Neural cell (in vitro differentiated cells): ENCODE measurements at regions not wholly inside any gene's neighbourhood (a gene's known extent, or its start where the extent isn't known, plus 50 kb on each side); places are given as distances from the start of the nearest gene placed in this dataset.

ENCODE experiments used
- POLR2AphosphoS5 ChIP-seq: IDR thresholded peaks from 2 replicates; pipeline ENCODE4 v1.6.1; 2012
- RAD21 ChIP-seq: fragments of 450-650 bp; conservative IDR thresholded peaks from 2 replicates; pipeline ENCODE4 v1.6.1; 2014; ENCODE audit warnings: antibody characterized with exemption, mild to moderate bottlenecking, moderate library complexity
- TF ChIP-seq, protein P1 (sequence below): fragments of 450-650 bp; IDR thresholded peaks from 2 replicates; pipeline ENCODE4 v1.5.1; 2014; ENCODE audit warnings: antibody characterized with exemption, mild to moderate bottlenecking, moderate library complexity; ENCODE audit not compliant: poor library complexity, severe bottlenecking

GRCh38 chr10:22156750-22157149 lies 61.1 kb downstream of the EBLN1 start:
- TF ChIP-seq, protein P1, sequence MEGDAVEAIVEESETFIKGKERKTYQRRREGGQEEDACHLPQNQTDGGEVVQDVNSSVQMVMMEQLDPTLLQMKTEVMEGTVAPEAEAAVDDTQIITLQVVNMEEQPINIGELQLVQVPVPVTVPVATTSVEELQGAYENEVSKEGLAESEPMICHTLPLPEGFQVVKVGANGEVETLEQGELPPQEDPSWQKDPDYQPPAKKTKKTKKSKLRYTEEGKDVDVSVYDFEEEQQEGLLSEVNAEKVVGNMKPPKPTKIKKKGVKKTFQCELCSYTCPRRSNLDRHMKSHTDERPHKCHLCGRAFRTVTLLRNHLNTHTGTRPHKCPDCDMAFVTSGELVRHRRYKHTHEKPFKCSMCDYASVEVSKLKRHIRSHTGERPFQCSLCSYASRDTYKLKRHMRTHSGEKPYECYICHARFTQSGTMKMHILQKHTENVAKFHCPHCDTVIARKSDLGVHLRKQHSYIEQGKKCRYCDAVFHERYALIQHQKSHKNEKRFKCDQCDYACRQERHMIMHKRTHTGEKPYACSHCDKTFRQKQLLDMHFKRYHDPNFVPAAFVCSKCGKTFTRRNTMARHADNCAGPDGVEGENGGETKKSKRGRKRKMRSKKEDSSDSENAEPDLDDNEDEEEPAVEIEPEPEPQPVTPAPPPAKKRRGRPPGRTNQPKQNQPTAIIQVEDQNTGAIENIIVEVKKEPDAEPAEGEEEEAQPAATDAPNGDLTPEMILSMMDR, result no peak
- no peak for TF ChIP-seq POLR2AphosphoS5
- TF ChIP-seq RAD21, result no peak
